ENCODE measurements at regions not wholly inside any gene's neighbourhood (a gene's known extent, or its start where the extent isn't known, plus 50 kb on each side); places are given as distances from the start of the nearest gene placed in this dataset.
"Not testable (repeated sequence)": the region's sequence is repeated elsewhere in the genome, so short reads cannot be mapped to it uniquely, and the experiment has no call there.

GRCh38 chr9:22508354-22508753 lies 61.7 kb downstream of the DMRTA1 start:
- not testable (repeated sequence) for DNase-seq

GRCh38 chr9:22508790-22509189 lies 62.2 kb downstream of the DMRTA1 start:
- DNase-seq: no peak

- no peak for DNase-seq
These were observed 65.9 kb downstream of the DMRTA1 start for GRCh38 chr9:22512495-22512894.

- DNase-seq: no peak
These were observed 68.2 kb downstream of the DMRTA1 start for GRCh38 chr9:22514871-22515270.

- no peak for DNase-seq
These were observed 75.6 kb downstream of the DMRTA1 start for GRCh38 chr9:22522206-22522740.

- no peak for DNase-seq
These were observed 81.9 kb downstream of the DMRTA1 start for GRCh38 chr9:22528485-22528884.

GRCh38 chr9:22529426-22530199 lies 83.0 kb downstream of the DMRTA1 start:
- DNase-seq: no peak

- DNase-seq: no peak
These were observed 89.2 kb downstream of the DMRTA1 start for GRCh38 chr9:22535780-22536179.

GRCh38 chr9:22537721-22538120 lies 91.1 kb downstream of the DMRTA1 start:
- DNase-seq: no peak

GRCh38 chr9:22548625-22549024 lies 102.0 kb downstream of the DMRTA1 start:
- no peak for DNase-seq

GRCh38 chr9:22574740-22575139 lies 128.1 kb downstream of the DMRTA1 start:
- DNase-seq: no peak

- DNase-seq: no peak
These were observed 134.2 kb downstream of the DMRTA1 start for GRCh38 chr9:22580788-22581187.

- DNase-seq: no peak
These were observed 135.6 kb downstream of the DMRTA1 start for GRCh38 chr9:22582221-22582620.

GRCh38 chr9:22588918-22589317 lies 142.3 kb downstream of the DMRTA1 start:
- DNase-seq: no peak

- DNase-seq: no peak
These were observed 143.9 kb downstream of the DMRTA1 start for GRCh38 chr9:22590336-22591033.

GRCh38 chr9:22595805-22596204 lies 149.2 kb downstream of the DMRTA1 start:
- DNase-seq: no peak

GRCh38 chr9:22617156-22617555 lies 170.5 kb downstream of the DMRTA1 start:
- DNase-seq: no peak

- peak; percentile 48 for DNase-seq
These were observed 176.2 kb downstream of the DMRTA1 start for GRCh38 chr9:22622815-22623214.

GRCh38 chr9:22623236-22623635 lies 176.6 kb downstream of the DMRTA1 start:
- DNase-seq: no peak

- no peak for DNase-seq
These were observed 178.9 kb downstream of the DMRTA1 start for GRCh38 chr9:22625540-22625939.

GRCh38 chr9:22643541-22643940 lies 196.9 kb downstream of the DMRTA1 start:
- DNase-seq: no peak

GRCh38 chr9:22645893-22646292 lies 199.3 kb downstream of the DMRTA1 start:
- no peak for DNase-seq

- DNase-seq: peak; percentile 4
These were observed 202.8 kb downstream of the DMRTA1 start for GRCh38 chr9:22649384-22649783.

GRCh38 chr9:22650145-22650544 lies 203.5 kb downstream of the DMRTA1 start:
- DNase-seq: no peak
